ENCODE measurements at regions not wholly inside any gene's neighbourhood (a gene's known extent, or its start where the extent isn't known, plus 50 kb on each side); places are given as distances from the start of the nearest gene placed in this dataset.

GRCh38 chr18:78768656-78769501, 210.7 kb upstream of the SALL3 start:
- Histone ChIP-seq H3K9me3 (ENCODE audit: low read length) (no peaks in the 10 kb centered on the region), H4K20me1 (ENCODE audit: insufficient read depth) (no peaks in the 10 kb centered on the region), H3K27me3 (ENCODE audit: insufficient read depth, low read depth, low read length) (no peaks in the 10 kb centered on the region), H3K4me3 (ENCODE audit: low read length) (no peak overlapping the region), H3K36me3 (ENCODE audit: insufficient read depth, low read length) (no peaks in the 10 kb centered on the region), H3K9me2 (ENCODE audit: insufficient read depth, low read length) (no peaks in the 10 kb centered on the region), H3K79me2 (replicated peaks; ENCODE audit: insufficient read depth, low read length) (no peaks in the 10 kb centered on the region), H3K9ac (ENCODE audit: low read length) (no peak overlapping the region), H2AFZ (ENCODE audit: low read depth, low read length) (no peak overlapping the region), H3K27ac (ENCODE audit: low read length) (no peak overlapping the region), H3K4me2 (ENCODE audit: low read length) (no peak overlapping the region), H3F3A (ENCODE audit: insufficient read depth, low read length, poor library complexity, severe bottlenecking) (no peaks in the 10 kb centered on the region)
- TF ChIP-seq REST (IDR thresholded peaks at IDR 0.05; ENCODE audit: borderline replicate concordance) (no peak), EZH2 (IDR thresholded peaks at IDR 0.05; ENCODE audit: borderline replicate concordance, insufficient read depth, low read length, poor library complexity, severe bottlenecking) (no peak)

GRCh38 chr18:78769502-78770105, 210.0 kb upstream of the SALL3 start:
- Histone ChIP-seq H3K4me2 (ENCODE audit: low read length) (no peak overlapping the region), H4K20me1 (ENCODE audit: insufficient read depth) (no peaks in the 10 kb centered on the region), H3K27ac (ENCODE audit: low read length) (no peak overlapping the region), H2AFZ (ENCODE audit: low read depth, low read length) (no peak overlapping the region), H3K9me2 (ENCODE audit: insufficient read depth, low read length) (no peaks in the 10 kb centered on the region), H3K9ac (ENCODE audit: low read length) (no peak overlapping the region), H3F3A (ENCODE audit: insufficient read depth, low read length, poor library complexity, severe bottlenecking) (no peaks in the 10 kb centered on the region), H3K27me3 (ENCODE audit: insufficient read depth, low read depth, low read length) (no peaks in the 10 kb centered on the region), H3K9me3 (ENCODE audit: low read length) (no peaks in the 10 kb centered on the region), H3K79me2 (replicated peaks; ENCODE audit: insufficient read depth, low read length) (no peaks in the 10 kb centered on the region), H3K4me3 (ENCODE audit: low read length) (no peak overlapping the region), H3K36me3 (ENCODE audit: insufficient read depth, low read length) (no peaks in the 10 kb centered on the region)
- TF ChIP-seq CTCF (IDR thresholded peaks at IDR 0.05; ENCODE audit: poor library complexity, severe bottlenecking) = no peak
- no peak for TF ChIP-seq EP300 (conservative IDR thresholded peaks at IDR 0.05; ENCODE audit: poor library complexity, severe bottlenecking)
- TF ChIP-seq POLR2AphosphoS5 (IDR thresholded peaks at IDR 0.05) = no peak
- no peak for TF ChIP-seq SMC3 (conservative IDR thresholded peaks at IDR 0.05; ENCODE audit: poor library complexity)
- TF ChIP-seq RAD21 (conservative IDR thresholded peaks at IDR 0.05) = no peak
- no peak for TF ChIP-seq TAF1 (IDR thresholded peaks at IDR 0.05; ENCODE audit: low read depth)
- TF ChIP-seq EZH2 (IDR thresholded peaks at IDR 0.05; ENCODE audit: borderline replicate concordance, insufficient read depth, low read length, poor library complexity, severe bottlenecking) = no peak
- no peak for TF ChIP-seq MXI1 (conservative IDR thresholded peaks at IDR 0.05; ENCODE audit: poor library complexity, severe bottlenecking)
- no peak for TF ChIP-seq REST (IDR thresholded peaks at IDR 0.05; ENCODE audit: borderline replicate concordance)
